ENCODE measurements at regions not wholly inside any gene's neighbourhood (a gene's known extent, or its start where the extent isn't known, plus 50 kb on each side); places are given as distances from the start of the nearest gene placed in this dataset.

DNA sequence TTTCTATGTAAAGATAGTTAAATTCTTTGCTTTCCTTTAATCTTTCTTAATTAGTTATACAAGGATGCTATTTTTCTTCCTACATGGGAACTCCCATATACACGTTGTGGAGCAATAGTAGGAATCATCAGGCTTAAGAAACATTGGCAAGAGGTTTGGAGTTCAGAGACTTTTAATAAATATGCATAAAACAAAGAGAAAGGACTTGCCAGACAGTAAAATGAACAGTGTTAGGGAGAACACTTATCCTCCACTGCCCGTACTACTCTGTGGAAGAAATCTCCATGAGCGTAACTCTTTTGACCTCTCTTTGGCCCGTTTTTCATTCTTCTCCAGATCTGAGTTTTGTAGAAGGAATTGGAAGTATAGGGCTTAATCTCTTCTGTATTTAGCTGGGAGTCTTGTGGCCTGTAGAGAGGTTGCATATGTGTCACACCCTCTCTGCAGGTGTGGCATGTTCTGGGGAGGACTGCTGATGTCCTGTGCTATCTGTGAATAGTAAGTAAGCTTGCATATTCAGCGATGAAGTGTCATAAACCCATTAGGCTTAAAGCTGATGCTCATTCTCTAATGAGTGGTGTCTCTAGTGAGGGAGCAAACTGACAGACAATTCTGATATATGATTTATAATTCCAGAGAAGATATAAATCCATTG is 455.4 kb upstream of the FAR2 start:
- no peak for TF ChIP-seq FOXA1 (IDR thresholded peaks at IDR 0.05)
- no peak for TF ChIP-seq FOXK2 (IDR thresholded peaks at IDR 0.05)
- TF ChIP-seq TARDBP (IDR thresholded peaks at IDR 0.05) = no peak
- no peak for TF ChIP-seq SUZ12 (IDR thresholded peaks at IDR 0.05)
- TF ChIP-seq HDGF (IDR thresholded peaks at IDR 0.05; ENCODE audit: borderline replicate concordance) = no peak
- no peak for TF ChIP-seq FOXM1 (IDR thresholded peaks at IDR 0.05; ENCODE audit: borderline replicate concordance)
- TF ChIP-seq CTBP1 (IDR thresholded peaks at IDR 0.05; ENCODE audit: borderline replicate concordance) = no peak
- no peak for TF ChIP-seq ARNT (IDR thresholded peaks at IDR 0.05)
- no peak for TF ChIP-seq LEF1 (IDR thresholded peaks at IDR 0.05; ENCODE audit: borderline replicate concordance)
- TF ChIP-seq SP1 (IDR thresholded peaks at IDR 0.05) = no peak
- no peak for TF ChIP-seq ZNF384 (IDR thresholded peaks at IDR 0.05)
- no peak for TF ChIP-seq L3MBTL2 (conservative IDR thresholded peaks at IDR 0.05)
- TF ChIP-seq BHLHE40 (IDR thresholded peaks at IDR 0.05; ENCODE audit: borderline replicate concordance) = no peak
- TF ChIP-seq NFRKB (IDR thresholded peaks at IDR 0.05) = no peak
- TF ChIP-seq, protein P1, sequence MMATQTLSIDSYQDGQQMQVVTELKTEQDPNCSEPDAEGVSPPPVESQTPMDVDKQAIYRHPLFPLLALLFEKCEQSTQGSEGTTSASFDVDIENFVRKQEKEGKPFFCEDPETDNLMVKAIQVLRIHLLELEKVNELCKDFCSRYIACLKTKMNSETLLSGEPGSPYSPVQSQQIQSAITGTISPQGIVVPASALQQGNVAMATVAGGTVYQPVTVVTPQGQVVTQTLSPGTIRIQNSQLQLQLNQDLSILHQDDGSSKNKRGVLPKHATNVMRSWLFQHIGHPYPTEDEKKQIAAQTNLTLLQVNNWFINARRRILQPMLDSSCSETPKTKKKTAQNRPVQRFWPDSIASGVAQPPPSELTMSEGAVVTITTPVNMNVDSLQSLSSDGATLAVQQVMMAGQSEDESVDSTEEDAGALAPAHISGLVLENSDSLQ (IDR thresholded peaks at IDR 0.05) = no peak
- TF ChIP-seq ELF4 (IDR thresholded peaks at IDR 0.05) = no peak
- CTCF ChIA-PET = no interaction called here
- DNase-seq (ENCODE audit: extremely low spot score) = no peak
- POLR2A ChIA-PET = no interaction called here

DNA sequence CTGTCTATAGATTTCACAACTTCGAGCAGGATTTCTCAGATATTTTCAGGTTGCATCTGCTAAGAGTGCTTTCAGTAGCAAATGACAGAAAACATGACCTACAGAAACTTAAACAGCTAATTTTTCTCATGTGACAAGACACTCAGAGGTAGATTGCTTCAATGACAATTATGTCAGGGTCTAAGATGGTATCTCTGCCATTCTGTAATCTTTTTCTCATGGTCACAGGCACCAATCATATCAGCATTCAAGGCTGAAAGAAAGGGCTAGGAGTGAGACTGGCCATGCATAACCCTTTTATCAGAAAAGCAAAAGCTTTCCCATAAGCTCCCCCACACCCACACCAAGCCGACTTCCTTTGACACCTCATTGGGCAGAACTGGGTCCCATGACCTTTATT is 450.5 kb upstream of the FAR2 start:
- DNase-seq (ENCODE audit: extremely low spot score) = no peak
- ChIA-PET POLR2A (no interaction called here), CTCF (interaction anchor here (0.6 kb wide), 1 partner anchor 90 kb away, joined by 7 read pairs; no protein-coding TSS in a partner anchor)
- TF ChIP-seq FOXM1 (IDR thresholded peaks at IDR 0.05; ENCODE audit: borderline replicate concordance) = no peak
- no peak for TF ChIP-seq LEF1 (IDR thresholded peaks at IDR 0.05; ENCODE audit: borderline replicate concordance)
- TF ChIP-seq L3MBTL2 (conservative IDR thresholded peaks at IDR 0.05) = no peak
- TF ChIP-seq BHLHE40 (IDR thresholded peaks at IDR 0.05; ENCODE audit: borderline replicate concordance) = no peak
- no peak for TF ChIP-seq ZNF384 (IDR thresholded peaks at IDR 0.05)
- TF ChIP-seq TARDBP (IDR thresholded peaks at IDR 0.05) = no peak
- TF ChIP-seq ARNT (IDR thresholded peaks at IDR 0.05) = no peak
- TF ChIP-seq SP1 (IDR thresholded peaks at IDR 0.05) = no peak
- no peak for TF ChIP-seq NFRKB (IDR thresholded peaks at IDR 0.05)
- no peak for TF ChIP-seq HDGF (IDR thresholded peaks at IDR 0.05; ENCODE audit: borderline replicate concordance)
- no peak for TF ChIP-seq SUZ12 (IDR thresholded peaks at IDR 0.05)
- no peak for TF ChIP-seq CTBP1 (IDR thresholded peaks at IDR 0.05; ENCODE audit: borderline replicate concordance)
- TF ChIP-seq FOXK2 (IDR thresholded peaks at IDR 0.05) = no peak
- TF ChIP-seq, protein P1 (IDR thresholded peaks at IDR 0.05) = no peak
- no peak for TF ChIP-seq ELF4 (IDR thresholded peaks at IDR 0.05)
- no peak for TF ChIP-seq FOXA1 (IDR thresholded peaks at IDR 0.05)

DNA sequence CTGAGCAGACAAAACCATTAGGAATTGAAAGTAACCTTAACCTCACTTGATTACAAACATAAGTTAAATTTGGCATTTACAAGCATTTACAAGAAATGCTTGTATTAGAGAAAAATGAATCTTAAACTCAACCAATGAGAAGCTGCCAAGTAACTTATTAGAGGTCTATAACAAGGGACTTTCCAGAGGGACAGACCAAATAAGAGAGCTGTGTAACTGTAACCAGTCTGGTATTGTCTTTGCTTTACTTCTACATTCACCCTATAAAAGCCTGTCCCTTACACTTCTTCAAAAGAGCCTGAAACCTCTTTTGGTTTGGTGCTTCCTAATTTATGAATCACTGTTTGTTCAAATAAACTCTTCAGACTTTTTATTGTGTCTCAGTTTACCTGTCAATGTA is 450.0 kb upstream of the FAR2 start:
- DNase-seq (ENCODE audit: extremely low spot score) = no peak
- ChIA-PET POLR2A (no interaction called here), CTCF (no interaction called here)
- TF ChIP-seq TARDBP (IDR thresholded peaks at IDR 0.05) = no peak
- TF ChIP-seq CTBP1 (IDR thresholded peaks at IDR 0.05; ENCODE audit: borderline replicate concordance) = no peak
- TF ChIP-seq SUZ12 (IDR thresholded peaks at IDR 0.05) = no peak
- no peak for TF ChIP-seq FOXK2 (IDR thresholded peaks at IDR 0.05)

DNA sequence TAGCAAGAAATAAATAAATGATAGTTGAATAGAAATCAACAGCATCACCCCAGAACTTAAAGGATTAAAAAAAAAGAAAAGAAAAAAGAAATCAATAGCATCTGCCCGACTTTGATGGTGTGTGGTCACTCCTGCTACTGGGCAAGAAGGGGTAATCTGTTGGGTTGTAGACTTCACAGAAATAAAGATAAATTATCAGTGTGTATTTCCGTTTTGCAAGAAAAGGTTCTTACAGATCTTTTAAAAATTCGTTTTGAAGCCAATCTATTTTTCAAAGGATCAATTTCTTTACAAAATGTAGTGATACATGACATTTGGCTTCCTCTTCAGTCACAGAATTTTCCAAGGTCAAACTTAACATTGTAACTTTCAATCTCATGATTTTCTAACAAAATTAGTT is 448.9 kb upstream of the FAR2 start:
- POLR2A ChIA-PET = no interaction called here
- CTCF ChIA-PET = no interaction called here
- no peak for TF ChIP-seq FOXA1 (IDR thresholded peaks at IDR 0.05)
- DNase-seq (ENCODE audit: extremely low spot score) = no peak

DNA sequence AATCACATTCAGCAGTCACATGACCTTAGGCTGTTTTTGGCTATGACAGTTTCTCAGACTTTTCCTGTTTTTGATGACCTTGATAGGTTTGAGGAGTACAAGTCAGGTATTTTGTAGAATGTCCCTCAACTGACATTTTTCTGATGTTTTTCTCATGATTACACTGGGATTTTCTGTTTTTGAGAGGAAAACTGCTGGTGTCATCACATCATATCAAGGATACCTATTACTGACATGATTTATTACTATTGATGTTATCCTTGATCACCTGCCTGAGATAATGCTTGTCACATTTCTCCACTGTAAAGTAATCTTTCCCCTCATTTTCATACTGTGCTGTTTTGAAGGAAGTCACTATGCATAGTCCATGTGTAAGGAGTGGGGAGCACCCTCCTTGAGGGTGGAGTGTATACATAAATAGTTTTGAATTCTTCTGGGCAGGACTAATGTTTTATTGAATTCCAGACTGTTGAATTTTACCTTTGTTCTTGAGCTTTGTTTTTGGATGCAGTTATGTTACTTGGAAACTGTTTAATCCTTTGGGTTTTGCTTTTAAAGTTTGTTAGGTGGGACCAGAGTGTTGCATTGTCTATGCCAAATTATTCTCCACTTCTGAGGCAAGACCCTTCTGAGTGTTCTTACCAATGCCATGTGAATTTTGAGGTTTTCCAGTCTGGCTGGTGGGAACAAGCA is 444.5 kb upstream of the FAR2 start:
- TF ChIP-seq ZNF384 (IDR thresholded peaks at IDR 0.05) (no peak), CTBP1 (IDR thresholded peaks at IDR 0.05; ENCODE audit: borderline replicate concordance) (no peak), LEF1 (IDR thresholded peaks at IDR 0.05; ENCODE audit: borderline replicate concordance) (no peak)
- TF ChIP-seq, protein P1 (IDR thresholded peaks at IDR 0.05) = peak; percentile 29
- ChIA-PET POLR2A (no interaction called here), CTCF (no interaction called here)
- DNase-seq (ENCODE audit: extremely low spot score) = no peak

DNA sequence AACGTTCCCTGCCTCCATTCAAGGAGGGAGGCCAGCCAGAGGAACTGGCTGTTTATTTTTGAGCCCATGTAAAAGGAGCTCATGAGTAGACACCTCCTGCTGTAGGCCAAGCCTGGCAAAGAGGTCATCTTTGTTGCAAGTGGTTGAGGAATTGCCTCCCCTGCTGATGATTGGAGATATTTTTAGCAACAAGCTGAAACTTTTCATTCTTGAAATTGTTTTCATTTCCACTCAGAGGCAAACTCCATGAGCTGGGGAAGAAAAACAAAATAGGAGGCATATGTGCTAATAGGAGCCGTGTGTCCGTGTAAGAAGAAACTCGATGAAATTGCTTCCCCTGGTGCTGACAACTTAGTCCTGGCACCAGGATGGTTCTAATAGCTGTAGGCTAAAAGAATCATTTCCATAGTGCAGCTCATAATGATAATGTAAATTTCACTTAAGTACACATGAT is 440.1 kb upstream of the FAR2 start:
- DNase-seq (ENCODE audit: extremely low spot score) = no peak
- ChIA-PET POLR2A (no interaction called here), CTCF (no interaction called here)

More for the DNA sequence above, 440.1 kb upstream of the FAR2 start:
- TF ChIP-seq ARNT (IDR thresholded peaks at IDR 0.05) = no peak
- no peak for TF ChIP-seq HDGF (IDR thresholded peaks at IDR 0.05; ENCODE audit: borderline replicate concordance)
- no peak for TF ChIP-seq NFRKB (IDR thresholded peaks at IDR 0.05)
- no peak for TF ChIP-seq SUZ12 (IDR thresholded peaks at IDR 0.05)
- no peak for TF ChIP-seq FOXA1 (IDR thresholded peaks at IDR 0.05)
- no peak for TF ChIP-seq FOXK2 (IDR thresholded peaks at IDR 0.05)
- TF ChIP-seq, protein P1 (IDR thresholded peaks at IDR 0.05) = no peak
- no peak for TF ChIP-seq SP1 (IDR thresholded peaks at IDR 0.05)
- TF ChIP-seq CTBP1 (IDR thresholded peaks at IDR 0.05; ENCODE audit: borderline replicate concordance) = no peak
